SW 1271 (cell line): ENCODE measurements at regions not wholly inside any gene's neighbourhood (a gene's known extent, or its start where the extent isn't known, plus 50 kb on each side); places are given as distances from the start of the nearest gene placed in this dataset.

ENCODE experiments used
- DNase-seq, 2 experiments: peaks; one replicate each; lab custom pipeline; 2025; lab: John Stamatoyannopoulos, UW

GRCh38 chr3:35849496-35849895 lies 210.2 kb downstream of the ARPP21 start:
- DNase-seq = no peak

- no peak for DNase-seq
Measured at GRCh38 chr3:35849963-35850362, 210.6 kb downstream of the ARPP21 start.

GRCh38 chr3:35857004-35857403 lies 217.7 kb downstream of the ARPP21 start:
- no peak for DNase-seq

GRCh38 chr3:35862057-35862456 lies 222.7 kb downstream of the ARPP21 start:
- DNase-seq = no peak

GRCh38 chr3:35864871-35865270 lies 225.5 kb downstream of the ARPP21 start:
- DNase-seq = no peak

- DNase-seq = no peak
Measured at GRCh38 chr3:35867791-35868190, 228.5 kb downstream of the ARPP21 start.

GRCh38 chr3:35871009-35871408 lies 231.7 kb downstream of the ARPP21 start:
- DNase-seq = no peak

- DNase-seq = no peak
Measured at GRCh38 chr3:35883929-35884328, 244.6 kb downstream of the ARPP21 start.

GRCh38 chr3:35894735-35895134 lies 255.4 kb downstream of the ARPP21 start:
- DNase-seq = no peak

GRCh38 chr3:35899245-35899644 lies 259.9 kb downstream of the ARPP21 start:
- no peak for DNase-seq

GRCh38 chr3:35900079-35900478 lies 260.8 kb downstream of the ARPP21 start:
- DNase-seq = no peak

- DNase-seq = peak in 1 of 2 experiments; percentile 69
Measured at GRCh38 chr3:35908366-35909232, 269.3 kb downstream of the ARPP21 start.

GRCh38 chr3:35919160-35919559 lies 279.8 kb downstream of the ARPP21 start:
- no peak for DNase-seq

GRCh38 chr3:35921718-35922117 lies 282.4 kb downstream of the ARPP21 start:
- no peak for DNase-seq

GRCh38 chr3:35924070-35924469 lies 284.7 kb downstream of the ARPP21 start:
- peak; percentile 14 to 66 for DNase-seq

- DNase-seq = no peak
Measured at GRCh38 chr3:35927441-35927840, 288.1 kb downstream of the ARPP21 start.

GRCh38 chr3:35929158-35929557 lies 289.8 kb downstream of the ARPP21 start:
- DNase-seq = peak; percentile 14 to 84

- no peak for DNase-seq
Measured at GRCh38 chr3:35931867-35932266, 292.5 kb downstream of the ARPP21 start.

GRCh38 chr3:35932995-35933394 lies 293.7 kb downstream of the ARPP21 start:
- DNase-seq = peak; percentile 43 to 93

- no peak for DNase-seq
Measured at GRCh38 chr3:35936571-35936970, 297.2 kb downstream of the ARPP21 start.

- peak in 1 of 2 experiments; percentile 16 for DNase-seq
Measured at GRCh38 chr3:35944926-35945710, 305.8 kb downstream of the ARPP21 start.

- DNase-seq = peak; percentile 1 to 71
Measured at GRCh38 chr3:35946121-35946853, 307.0 kb downstream of the ARPP21 start.
